Activated T-cell treated with anti-CD3 and anti-CD28 coated beads, Interleukin-2, amount 50 U/mL, for 4 hours (primary cell): ENCODE measurements at regions not wholly inside any gene's neighbourhood (a gene's known extent, or its start where the extent isn't known, plus 50 kb on each side); places are given as distances from the start of the nearest gene placed in this dataset.
"Not testable (repeated sequence)": the region's sequence is repeated elsewhere in the genome, so short reads cannot be mapped to it uniquely, and the experiment has no call there.

Experiments used
- ATAC-seq, 2 donors: fragments of 200-7000 bp; cut with Tn5 transposase; one replicate each; pipeline ENCODE4 v1.10.0; 2021
- DNase-seq: peaks from one replicate; pipeline ENCODE4 v3.0.0-alpha.2; 2020
- H3K27me3 Mint-ChIP-seq: one replicate; pipeline ENCODE4 v1.8.0; 2021; ENCODE audit warnings: low read depth, mixed read lengths
- H3K36me3 Mint-ChIP-seq: one replicate; pipeline ENCODE4 v1.8.0; 2022; ENCODE audit warnings: mixed read lengths; ENCODE audit not compliant: insufficient read depth
- H3K4me1 Mint-ChIP-seq: one replicate; pipeline ENCODE4 v1.8.0; 2021; ENCODE audit warnings: low read depth, mixed read lengths
- H3K4me3 Mint-ChIP-seq: one replicate; pipeline ENCODE4 v1.8.0; 2021; ENCODE audit warnings: mild to moderate bottlenecking, moderate library complexity, mixed read lengths
- H3K9me3 Mint-ChIP-seq: one replicate; pipeline ENCODE4 v1.8.0; 2021; ENCODE audit warnings: mixed read lengths

GRCh38 chr9:96108691-96109380 is 193.1 kb downstream of the HSD17B3 start:
- DNase-seq (no peak), ATAC-seq (no peak)
- H3K27me3 Mint-ChIP-seq, result peaks cover 9% of the 10 kb centered on the region
- H3K4me3 Mint-ChIP-seq, result no peak overlapping the region
- H3K4me1 Mint-ChIP-seq, result peaks cover 2% of the 10 kb centered on the region
- peaks cover 26% of the 10 kb centered on the region for H3K9me3 Mint-ChIP-seq
- peaks cover 2% of the 10 kb centered on the region for H3K36me3 Mint-ChIP-seq

GRCh38 chr9:96107436-96107835 is 194.5 kb downstream of the HSD17B3 start:
- Mint-ChIP-seq H3K36me3 (peaks cover 2% of the 10 kb centered on the region), H3K27me3 (peaks cover 9% of the 10 kb centered on the region), H3K9me3 (peaks cover 28% of the 10 kb centered on the region), H3K4me3 (no peak overlapping the region), H3K4me1 (peaks cover 2% of the 10 kb centered on the region)
- no peak for ATAC-seq
- DNase-seq, result no peak

- Mint-ChIP-seq H3K4me1 (peaks cover 8% of the 10 kb centered on the region), H3K4me3 (no peak overlapping the region), H3K9me3 (peaks cover 22% of the 10 kb centered on the region), H3K27me3 (peaks cover 4% of the 10 kb centered on the region), H3K36me3 (no peaks in the 10 kb centered on the region)
- no peak for ATAC-seq
- DNase-seq, result no peak
Observed at GRCh38 chr9:96100385-96101300, 201.3 kb downstream of the HSD17B3 start.

- not testable (repeated sequence) for H3K9me3 Mint-ChIP-seq, H3K27me3 Mint-ChIP-seq, H3K36me3 Mint-ChIP-seq, DNase-seq, H3K4me3 Mint-ChIP-seq, H3K4me1 Mint-ChIP-seq, ATAC-seq
Observed at GRCh38 chr9:96090630-96091029, 211.3 kb downstream of the HSD17B3 start.

GRCh38 chr9:96089452-96090085 is 212.4 kb downstream of the HSD17B3 start:
- no peaks in the 10 kb centered on the region for H3K36me3 Mint-ChIP-seq
- H3K4me1 Mint-ChIP-seq, result peaks cover 3% of the 10 kb centered on the region
- DNase-seq (no peak), ATAC-seq (no peak)
- H3K9me3 Mint-ChIP-seq, result no peaks in the 10 kb centered on the region
- no peak overlapping the region for H3K4me3 Mint-ChIP-seq
- H3K27me3 Mint-ChIP-seq, result peaks cover 7% of the 10 kb centered on the region

- H3K4me3 Mint-ChIP-seq, result no peak overlapping the region
- DNase-seq, result no peak
Observed at GRCh38 chr9:96088510-96088909, 213.0 kb downstream of the ERCC6L2 start.

GRCh38 chr9:96087669-96088299 is 212.3 kb downstream of the ERCC6L2 start:
- H3K9me3 Mint-ChIP-seq, result no peaks in the 10 kb centered on the region
- H3K4me3 Mint-ChIP-seq, result no peak overlapping the region
- peaks cover 7% of the 10 kb centered on the region for H3K27me3 Mint-ChIP-seq
- H3K36me3 Mint-ChIP-seq, result no peaks in the 10 kb centered on the region
- peaks cover 3% of the 10 kb centered on the region for H3K4me1 Mint-ChIP-seq
- ATAC-seq, result no peak
- DNase-seq, result no peak

More at GRCh38 chr9:96088510-96088909, 213.0 kb downstream of the ERCC6L2 start:
- Mint-ChIP-seq H3K4me1 (peaks cover 3% of the 10 kb centered on the region), H3K27me3 (peaks cover 7% of the 10 kb centered on the region), H3K9me3 (no peaks in the 10 kb centered on the region), H3K36me3 (no peaks in the 10 kb centered on the region)
- no peak for ATAC-seq

GRCh38 chr9:96086936-96087571 is 211.6 kb downstream of the ERCC6L2 start:
- Mint-ChIP-seq H3K4me1 (peaks cover 3% of the 10 kb centered on the region), H3K9me3 (no peaks in the 10 kb centered on the region), H3K27me3 (peaks cover 7% of the 10 kb centered on the region), H3K4me3 (no peak overlapping the region), H3K36me3 (no peaks in the 10 kb centered on the region)
- ATAC-seq (no peak), DNase-seq (no peak)

- no peak for DNase-seq
- Mint-ChIP-seq H3K36me3 (no peaks in the 10 kb centered on the region), H3K4me1 (no peaks in the 10 kb centered on the region), H3K4me3 (no peak overlapping the region), H3K9me3 (no peaks in the 10 kb centered on the region), H3K27me3 (peaks cover 10% of the 10 kb centered on the region)
- ATAC-seq, result no peak
Observed at GRCh38 chr9:96085491-96086143, 210.1 kb downstream of the ERCC6L2 start.

GRCh38 chr9:96084331-96084734 is 208.8 kb downstream of the ERCC6L2 start:
- H3K4me3 Mint-ChIP-seq, result no peak overlapping the region
- no peak for DNase-seq
- no peaks in the 10 kb centered on the region for H3K4me1 Mint-ChIP-seq
- no peaks in the 10 kb centered on the region for H3K36me3 Mint-ChIP-seq
- H3K27me3 Mint-ChIP-seq, result peaks cover 15% of the 10 kb centered on the region
- no peaks in the 10 kb centered on the region for H3K9me3 Mint-ChIP-seq
- no peak for ATAC-seq

GRCh38 chr9:96082516-96083232 is 207.2 kb downstream of the ERCC6L2 start:
- no peaks in the 10 kb centered on the region for H3K9me3 Mint-ChIP-seq
- DNase-seq (no peak), ATAC-seq (no peak)
- no peaks in the 10 kb centered on the region for H3K4me1 Mint-ChIP-seq
- no peak overlapping the region for H3K4me3 Mint-ChIP-seq
- H3K27me3 Mint-ChIP-seq, result peaks cover 12% of the 10 kb centered on the region
- no peaks in the 10 kb centered on the region for H3K36me3 Mint-ChIP-seq

- H3K36me3 Mint-ChIP-seq, result no peaks in the 10 kb centered on the region
- H3K27me3 Mint-ChIP-seq, result peaks cover 8% of the 10 kb centered on the region
- no peak overlapping the region for H3K4me3 Mint-ChIP-seq
- H3K4me1 Mint-ChIP-seq, result no peaks in the 10 kb centered on the region
- H3K9me3 Mint-ChIP-seq, result no peaks in the 10 kb centered on the region
- no peak for DNase-seq
- ATAC-seq, result no peak
Observed at GRCh38 chr9:96080364-96080763, 204.9 kb downstream of the ERCC6L2 start.

GRCh38 chr9:96079779-96080178 is 204.3 kb downstream of the ERCC6L2 start:
- Mint-ChIP-seq H3K4me1 (no peaks in the 10 kb centered on the region), H3K4me3 (no peak overlapping the region), H3K36me3 (no peaks in the 10 kb centered on the region), H3K9me3 (no peaks in the 10 kb centered on the region), H3K27me3 (peaks cover 8% of the 10 kb centered on the region)
- DNase-seq, result no peak
- ATAC-seq, result no peak
